ENCODE measurements at regions not wholly inside any gene's neighbourhood (a gene's known extent, or its start where the extent isn't known, plus 50 kb on each side); places are given as distances from the start of the nearest gene placed in this dataset.

- TF ChIP-seq TOX (CRISPR knock-in tag; IDR thresholded peaks at IDR 0.05; ENCODE audit: borderline replicate concordance) = no peak
- TF ChIP-seq PATZ1 (CRISPR knock-in tag; IDR thresholded peaks at IDR 0.05; ENCODE audit: borderline replicate concordance) = no peak
- no peak for TF ChIP-seq CSDC2 (CRISPR knock-in tag; IDR thresholded peaks at IDR 0.05)
- no peak for TF ChIP-seq ARNTL (CRISPR knock-in tag; IDR thresholded peaks at IDR 0.05; ENCODE audit: borderline replicate concordance, low read depth)
Observed at GRCh38 chr5:88662846-88663245, 220.1 kb downstream of the MEF2C start.
